K562 (cell line): ENCODE measurements at regions not wholly inside any gene's neighbourhood (a gene's known extent, or its start where the extent isn't known, plus 50 kb on each side); places are given as distances from the start of the nearest gene placed in this dataset.

Experiments used
- ATAC-seq: fragments of 200-7000 bp; cut with Tn5 transposase; 3 replicates; pipeline ENCODE4 v1.9.1; 2020; ENCODE audit warnings: moderate library complexity
- BruUV-seq: library from RNA; stranded (reverse); fragments of 400-500 nt; replicated peaks from 2 replicates; lab custom pipeline; 2021; lab: Mats Ljungman, UMichigan
- CTCF ChIA-PET: fragments of 300-600 bp; formaldehyde crosslinking; extraction: SDS; loops from one replicate; lab custom pipeline; 2021; ENCODE audit warnings: low intra/inter-chr PET ratio; lab: Yijun Ruan, JAX
- POLR2A ChIA-PET: fragments of 300-600, 350-650 bp; sonication (Branson Sonifier 250); formaldehyde crosslinking; extraction: SDS; loops from one replicate; lab custom pipeline; 2021; ENCODE audit warnings: antibody characterized with exemption, inconsistent platforms; lab: Yijun Ruan, JAX
- DNase-seq, 4 experiments: peaks; one replicate each; pipeline versions ENCODE4 v3.0.0 to v3.0.0-alpha.2; 2011 to 2018; ENCODE audit warnings: low spot score in 3 of 4, mixed read lengths in 3 of 4; ENCODE audit errors: extremely low read depth in 1 of 4
- FAIRE-seq: peaks from 2 replicates; lab custom pipeline; 2011; peaks lifted over from hg19 to GRCh38; lab: Jason Lieb, UNC
- H2AFZ ChIP-seq: 2 replicates; pipeline ENCODE4 v1.6.0; 2011; ENCODE audit warnings: low read depth, low read length, control low read depth, inconsistent platforms
- H3K27ac ChIP-seq: fragments of 200-600 bp; 3 replicates; pipeline ENCODE4 v1.8.0; 2011; ENCODE audit warnings: low read depth, mild to moderate bottlenecking, control low read depth, inconsistent platforms, low read length, moderate library complexity, mixed read lengths; ENCODE audit errors: extremely low read depth
- H3K27me3 ChIP-seq, 2 experiments: fragments of 300-600 bp in 1 of 2; 2 replicates in 1 of 2; 3 replicates in 1 of 2; pipeline versions ENCODE4 v1.6.0 to v1.8.0; 2011; ENCODE audit warnings: inconsistent platforms in 2 of 2, low read length in 2 of 2, mild to moderate bottlenecking in 1 of 2, mixed read lengths in 1 of 2, moderate library complexity in 1 of 2; ENCODE audit not compliant: control insufficient read depth in 2 of 2, insufficient read depth in 2 of 2
- H3K36me3 ChIP-seq: fragments of 300-600 bp; 3 replicates; pipeline ENCODE4 v1.8.0; 2011; ENCODE audit warnings: mild to moderate bottlenecking, low read length, inconsistent platforms; ENCODE audit not compliant: control insufficient read depth, insufficient read depth
- H3K4me1 ChIP-seq, 2 experiments: fragments of 200-600 bp in 1 of 2; replicated peaks in 1 of 2; 2 replicates in 1 of 2; 3 replicates in 1 of 2; pipeline versions ENCODE4 v1.5.1 to v1.8.0; 2011; ENCODE audit warnings: inconsistent platforms in 2 of 2, low read length in 2 of 2, mild to moderate bottlenecking in 1 of 2, mixed read lengths in 1 of 2, moderate library complexity in 1 of 2; ENCODE audit not compliant: control insufficient read depth in 2 of 2, insufficient read depth in 2 of 2
- H3K4me2 ChIP-seq: 2 replicates; pipeline ENCODE4 v1.6.1; 2011; ENCODE audit warnings: low read length, control low read depth, inconsistent platforms, mixed read lengths; ENCODE audit not compliant: insufficient read depth
- H3K4me3 ChIP-seq: fragments of 200-600 bp; sonication (generic), shearing (Covaris generic); 2 replicates; pipeline ENCODE4 v1.5.1; 2016; ENCODE audit warnings: control low read depth, inconsistent platforms
- H3K79me2 ChIP-seq: fragments of 200-600 bp; 3 replicates; pipeline ENCODE4 v1.8.0; 2011; ENCODE audit warnings: low read length, inconsistent platforms; ENCODE audit not compliant: control insufficient read depth, insufficient read depth
- H3K9ac ChIP-seq, 2 experiments: 2 replicates each; pipeline versions ENCODE4 v1.6.0 to v1.6.1; 2011; ENCODE audit warnings: low read depth in 2 of 2, low read length in 2 of 2, control low read depth in 1 of 2, inconsistent platforms in 1 of 2, mild to moderate bottlenecking in 1 of 2, mixed read lengths in 1 of 2; ENCODE audit not compliant: insufficient read depth in 1 of 2
- H3K9me1 ChIP-seq: one replicate; pipeline ENCODE4 v1.6.0; 2011; ENCODE audit warnings: inconsistent platforms, mild to moderate bottlenecking, low read length, moderate library complexity; ENCODE audit not compliant: control insufficient read depth, insufficient read depth
- H3K9me3 ChIP-seq: replicated peaks from 2 replicates; pipeline ENCODE4 v1.5.1; 2011; ENCODE audit warnings: low read depth, low read length, inconsistent platforms; ENCODE audit not compliant: control insufficient read depth, insufficient read depth
- H4K20me1 ChIP-seq: replicated peaks from 2 replicates; pipeline ENCODE4 v1.6.1; 2011; ENCODE audit warnings: low read length, inconsistent platforms, mixed read lengths; ENCODE audit not compliant: control insufficient read depth, insufficient read depth
- CSDE1 ChIP-seq, 2 experiments: fragments of 450-650 bp; IDR thresholded peaks; 2 replicates each; pipeline ENCODE4 v1.6.1; 2016; ENCODE audit warnings: mild to moderate bottlenecking in 1 of 2
- KHSRP ChIP-seq: fragments of 450-650 bp; IDR thresholded peaks from 2 replicates; pipeline ENCODE4 v1.6.1; 2017
- PHF8 ChIP-seq: fragments of 200-600 bp; sonication (generic); IDR thresholded peaks from 2 replicates; pipeline ENCODE4 v1.6.1; 2012; ENCODE audit warnings: mixed run types, mild to moderate bottlenecking, inconsistent platforms, low read length, moderate library complexity, borderline replicate concordance
- PML ChIP-seq: IDR thresholded peaks from 2 replicates; pipeline ENCODE4 v1.6.1; 2012; ENCODE audit warnings: low read length, inconsistent platforms
- POLR2H ChIP-seq: IDR thresholded peaks from 2 replicates; pipeline ENCODE4 v1.6.1; 2016; ENCODE audit warnings: missing genetic modification characterization, low read depth, mild to moderate bottlenecking, control low read depth, missing compliant biosample characterization, moderate library complexity
- PPARD ChIP-seq: fragments of 250-450 bp; sonication (Bioruptor Pico); IDR thresholded peaks from 2 replicates; pipeline ENCODE4 v1.8.0; 2022; ENCODE audit warnings: inconsistent platforms, mild to moderate bottlenecking, moderate library complexity
- RFX1 ChIP-seq: fragments of 450-650 bp; IDR thresholded peaks from 2 replicates; pipeline ENCODE4 v1.6.1; 2016; ENCODE audit warnings: mild to moderate bottlenecking, moderate library complexity
- SIN3B ChIP-seq: fragments of 450-650 bp; IDR thresholded peaks from 2 replicates; pipeline ENCODE4 v1.6.1; 2017; ENCODE audit warnings: low read depth, mild to moderate bottlenecking, moderate library complexity
- ZNF140 ChIP-seq: fragments of 250-450 bp; sonication (Bioruptor Pico); IDR thresholded peaks from 2 replicates; pipeline ENCODE4 v1.8.0; 2021; ENCODE audit warnings: moderate library complexity, mild to moderate bottlenecking, inconsistent platforms
- WGBS: fragments of 100-300 bp; shearing (Covaris generic); methylation state at CpG from one replicate; pipeline ENCODE4 v1.1.6; 2016; ENCODE audit warnings: low coverage, mixed read lengths; ENCODE audit not compliant: insufficient coverage; ENCODE audit errors: missing lambda C conversion rate; 5-methylcytosine and 5-hydroxymethylcytosine counted together
- in situ Hi-C: fragments of 300-500 bp; cut with MboI; formaldehyde crosslinking; loops from 4 replicates; pipeline ENCODE4 v1.15.0; 2018; ENCODE audit warnings: inconsistent platforms, mixed read lengths
- intact Hi-C: fragments of 100-400 bp; cut with micrococcal nuclease; formaldehyde crosslinking; loops from 2 replicates; pipeline ENCODE4 v1.14.2; 2022
- TF ChIP-seq, protein P1 (sequence below): fragments of 250-450 bp; sonication (Bioruptor Pico); IDR thresholded peaks from 2 replicates; pipeline ENCODE4 v1.4.0; 2020; ENCODE audit warnings: borderline replicate concordance
- TF ChIP-seq, protein P2 (sequence below): fragments of 450-650 bp; conservative IDR thresholded peaks from 2 replicates; pipeline ENCODE4 v1.6.1; 2016; ENCODE audit warnings: missing genetic modification characterization, low read depth, mild to moderate bottlenecking, missing compliant biosample characterization, moderate library complexity
- TF ChIP-seq, protein P3 (sequence below): sonication (generic); IDR thresholded peaks from 2 replicates; pipeline ENCODE4 v1.6.1; 2016

GRCh38 chr10:131832056-131832685 lies 68.6 kb upstream of the PPP2R2D start (continued):
- TF ChIP-seq, protein P1, sequence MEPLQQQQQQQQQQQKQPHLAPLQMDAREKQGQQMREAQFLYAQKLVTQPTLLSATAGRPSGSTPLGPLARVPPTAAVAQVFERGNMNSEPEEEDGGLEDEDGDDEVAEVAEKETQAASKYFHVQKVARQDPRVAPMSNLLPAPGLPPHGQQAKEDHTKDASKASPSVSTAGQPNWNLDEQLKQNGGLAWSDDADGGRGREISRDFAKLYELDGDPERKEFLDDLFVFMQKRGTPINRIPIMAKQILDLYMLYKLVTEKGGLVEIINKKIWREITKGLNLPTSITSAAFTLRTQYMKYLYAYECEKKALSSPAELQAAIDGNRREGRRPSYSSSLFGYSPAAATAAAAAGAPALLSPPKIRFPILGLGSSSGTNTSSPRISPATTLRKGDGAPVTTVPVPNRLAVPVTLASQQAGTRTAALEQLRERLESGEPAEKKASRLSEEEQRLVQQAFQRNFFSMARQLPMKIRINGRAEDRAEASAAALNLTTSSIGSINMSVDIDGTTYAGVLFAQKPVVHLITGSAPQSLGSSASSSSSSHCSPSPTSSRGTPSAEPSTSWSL, result no peak
- TF ChIP-seq, protein P2, sequence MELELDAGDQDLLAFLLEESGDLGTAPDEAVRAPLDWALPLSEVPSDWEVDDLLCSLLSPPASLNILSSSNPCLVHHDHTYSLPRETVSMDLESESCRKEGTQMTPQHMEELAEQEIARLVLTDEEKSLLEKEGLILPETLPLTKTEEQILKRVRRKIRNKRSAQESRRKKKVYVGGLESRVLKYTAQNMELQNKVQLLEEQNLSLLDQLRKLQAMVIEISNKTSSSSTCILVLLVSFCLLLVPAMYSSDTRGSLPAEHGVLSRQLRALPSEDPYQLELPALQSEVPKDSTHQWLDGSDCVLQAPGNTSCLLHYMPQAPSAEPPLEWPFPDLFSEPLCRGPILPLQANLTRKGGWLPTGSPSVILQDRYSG (tag), result no peak
- no peak for TF ChIP-seq PHF8
- TF ChIP-seq SIN3B, result no peak
- no peak for TF ChIP-seq CSDE1 (IDR thresholded peaks at IDR 0.05)
- TF ChIP-seq POLR2H, result no peak
- no peak for TF ChIP-seq KHSRP
- TF ChIP-seq RFX1, result no peak
- no peak for TF ChIP-seq ZNF140 (CRISPR knock-in tag)

DNA sequence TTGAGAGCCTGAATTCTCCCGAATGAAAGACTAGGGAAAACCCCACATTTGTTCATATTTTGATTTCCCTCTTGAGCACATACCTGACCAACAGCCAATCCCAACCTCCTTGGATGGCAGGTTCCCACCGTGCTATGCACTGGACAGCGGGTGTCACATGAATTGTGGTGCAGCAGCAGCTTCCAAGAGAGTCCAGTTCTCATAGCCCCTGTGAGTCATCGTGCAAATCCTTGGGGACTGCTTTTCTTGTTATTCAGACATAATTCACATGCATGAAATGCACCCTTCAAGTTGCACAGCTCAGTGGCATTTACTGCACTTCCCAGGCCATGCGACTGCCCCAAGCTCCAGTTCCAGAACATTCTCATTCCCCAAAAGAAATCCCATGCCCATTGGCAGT lies 67.8 kb upstream of the PPP2R2D start:
- peaks cover 0 to 21% of the 10 kb centered on the region in 2 experiments; a peak in 2 of 5 replicates for H3K27me3 ChIP-seq
- in situ Hi-C loops, result no loop called here

More for the DNA sequence above, 67.8 kb upstream of the PPP2R2D start:
- Histone ChIP-seq H3K79me2 (no peaks in the 10 kb centered on the region), H3K9me1 (no peaks in the 10 kb centered on the region), H3K27ac (no peak overlapping the region), H3K9me3 (no peaks in the 10 kb centered on the region), H3K4me2 (no peak overlapping the region), H3K36me3 (no peaks in the 10 kb centered on the region), H3K9ac (no peak overlapping the region), H4K20me1 (no peaks in the 10 kb centered on the region), H3K4me3 (no peak overlapping the region), H3K4me1 (no peaks in the 10 kb centered on the region), H2AFZ (no peak overlapping the region)
- intact Hi-C loops, result no loop called here
- TF ChIP-seq PPARD (CRISPR knock-in tag) (no peak), CSDE1 (IDR thresholded peaks at IDR 0.05) (no peak), PML (no peak)
- TF ChIP-seq, protein P3, sequence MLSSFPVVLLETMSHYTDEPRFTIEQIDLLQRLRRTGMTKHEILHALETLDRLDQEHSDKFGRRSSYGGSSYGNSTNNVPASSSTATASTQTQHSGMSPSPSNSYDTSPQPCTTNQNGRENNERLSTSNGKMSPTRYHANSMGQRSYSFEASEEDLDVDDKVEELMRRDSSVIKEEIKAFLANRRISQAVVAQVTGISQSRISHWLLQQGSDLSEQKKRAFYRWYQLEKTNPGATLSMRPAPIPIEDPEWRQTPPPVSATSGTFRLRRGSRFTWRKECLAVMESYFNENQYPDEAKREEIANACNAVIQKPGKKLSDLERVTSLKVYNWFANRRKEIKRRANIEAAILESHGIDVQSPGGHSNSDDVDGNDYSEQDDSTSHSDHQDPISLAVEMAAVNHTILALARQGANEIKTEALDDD, result no peak
- POLR2A ChIA-PET, result interaction anchor here (0.5 kb wide), 1 partner anchor 368 kb away, joined by 3 read pairs; no protein-coding TSS in a partner anchor
- FAIRE-seq, result no peak
- DNase-seq, result no peak
- CTCF ChIA-PET, result no interaction called here
- ATAC-seq, result no peak
- BruUV-seq, result no TSS peak
- 4% methylated on average over 5 of the region's 5 CpGs for WGBS
